ENCODE measurements at regions not wholly inside any gene's neighbourhood (a gene's known extent, or its start where the extent isn't known, plus 50 kb on each side); places are given as distances from the start of the nearest gene placed in this dataset.

GRCh38 chr1:5743435-5744095 is 248.7 kb downstream of the NPHP4 start:
- Histone ChIP-seq H3K4me3 (ENCODE audit: low read length) (no peak overlapping the region), H3K27me3 (ENCODE audit: control insufficient read depth, insufficient read depth, low read length) (peaks cover 14% of the 10 kb centered on the region), H3K27ac (ENCODE audit: low read length) (no peak overlapping the region), H3K4me1 (ENCODE audit: control insufficient read depth, insufficient read depth, low read length) (peaks cover 17% of the 10 kb centered on the region), H3K36me3 (ENCODE audit: control insufficient read depth, insufficient read depth, low read length) (no peaks in the 10 kb centered on the region), H3K9me3 (replicated peaks; ENCODE audit: control insufficient read depth, low read depth, low read length) (no peaks in the 10 kb centered on the region)
- DNase-seq: no peak
- 76% methylated on average over 9 of the region's 13 CpGs for WGBS (ENCODE audit: insufficient coverage)

- Histone ChIP-seq H3K4me1 (ENCODE audit: control insufficient read depth, insufficient read depth, low read length) (peaks cover 17% of the 10 kb centered on the region), H3K27me3 (ENCODE audit: control insufficient read depth, insufficient read depth, low read length) (peaks cover 14% of the 10 kb centered on the region), H3K4me3 (ENCODE audit: low read length) (no peak overlapping the region), H3K9me3 (replicated peaks; ENCODE audit: control insufficient read depth, low read depth, low read length) (no peaks in the 10 kb centered on the region), H3K27ac (ENCODE audit: low read length) (no peak overlapping the region), H3K36me3 (ENCODE audit: control insufficient read depth, insufficient read depth, low read length) (no peaks in the 10 kb centered on the region)
- DNase-seq: no peak
- 83% methylated on average over 13 of the region's 14 CpGs for WGBS (ENCODE audit: insufficient coverage)
Measured at GRCh38 chr1:5742801-5743200, 249.4 kb downstream of the NPHP4 start.

DNA sequence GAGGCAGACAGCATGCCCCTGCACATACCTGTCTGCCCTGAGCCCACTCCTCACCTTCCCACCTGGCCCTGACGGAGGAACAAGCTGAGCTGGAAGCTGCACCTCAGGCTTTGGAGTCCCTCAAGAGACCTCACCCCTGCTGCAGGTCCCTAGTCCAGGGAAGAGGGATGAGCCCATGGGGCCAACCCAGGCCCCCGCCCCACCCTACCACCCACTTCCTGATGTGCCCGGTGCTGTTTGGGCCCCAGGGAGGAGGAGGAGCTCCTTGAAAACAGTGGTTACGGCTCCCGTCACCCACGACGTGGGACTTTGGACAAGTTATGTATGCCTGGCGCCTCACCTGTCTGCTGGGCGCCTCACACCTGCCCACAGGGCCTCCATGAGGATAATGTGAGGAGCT is 250.2 kb downstream of the NPHP4 start:
- Histone ChIP-seq H3K4me3 (ENCODE audit: low read length) (no peak overlapping the region), H3K36me3 (ENCODE audit: control insufficient read depth, insufficient read depth, low read length) (no peaks in the 10 kb centered on the region), H3K9me3 (replicated peaks; ENCODE audit: control insufficient read depth, low read depth, low read length) (no peaks in the 10 kb centered on the region), H3K27ac (ENCODE audit: low read length) (no peak overlapping the region), H3K27me3 (ENCODE audit: control insufficient read depth, insufficient read depth, low read length) (peaks cover 14% of the 10 kb centered on the region), H3K4me1 (ENCODE audit: control insufficient read depth, insufficient read depth, low read length) (peaks cover 17% of the 10 kb centered on the region)
- 80% methylated on average over 1 of the region's 9 CpGs for WGBS (ENCODE audit: insufficient coverage)
- no peak for DNase-seq

- no peak overlapping the region for H3K27ac ChIP-seq (ENCODE audit: low read length)
- peaks cover 17% of the 10 kb centered on the region for H3K4me1 ChIP-seq (ENCODE audit: control insufficient read depth, insufficient read depth, low read length)
- no peak overlapping the region for H3K4me3 ChIP-seq (ENCODE audit: low read length)
- H3K27me3 ChIP-seq (ENCODE audit: control insufficient read depth, insufficient read depth, low read length): peaks cover 14% of the 10 kb centered on the region
- DNase-seq: no peak
- H3K36me3 ChIP-seq (ENCODE audit: control insufficient read depth, insufficient read depth, low read length): no peaks in the 10 kb centered on the region
- WGBS (ENCODE audit: insufficient coverage): 68% methylated on average over 11 of the region's 21 CpGs
- no peaks in the 10 kb centered on the region for H3K9me3 ChIP-seq (replicated peaks; ENCODE audit: control insufficient read depth, low read depth, low read length)
Measured at GRCh38 chr1:5740865-5741860, 251.1 kb downstream of the NPHP4 start.

- Histone ChIP-seq H3K27ac (ENCODE audit: low read length) (no peak overlapping the region), H3K4me3 (ENCODE audit: low read length) (no peak overlapping the region), H3K36me3 (ENCODE audit: control insufficient read depth, insufficient read depth, low read length) (no peaks in the 10 kb centered on the region), H3K27me3 (ENCODE audit: control insufficient read depth, insufficient read depth, low read length) (peaks cover 7% of the 10 kb centered on the region), H3K9me3 (replicated peaks; ENCODE audit: control insufficient read depth, low read depth, low read length) (no peaks in the 10 kb centered on the region), H3K4me1 (ENCODE audit: control insufficient read depth, insufficient read depth, low read length) (peaks cover 12% of the 10 kb centered on the region)
- 96% methylated on average over 4 of the region's 7 CpGs for WGBS (ENCODE audit: insufficient coverage)
- no peak for DNase-seq
Measured at GRCh38 chr1:5740450-5740849, 251.8 kb downstream of the NPHP4 start.

GRCh38 chr1:5739561-5740078 is 252.6 kb downstream of the NPHP4 start:
- H3K27me3 ChIP-seq (ENCODE audit: control insufficient read depth, insufficient read depth, low read length): peaks cover 3% of the 10 kb centered on the region
- 74% methylated on average over 5 of the region's 6 CpGs for WGBS (ENCODE audit: insufficient coverage)

DNA sequence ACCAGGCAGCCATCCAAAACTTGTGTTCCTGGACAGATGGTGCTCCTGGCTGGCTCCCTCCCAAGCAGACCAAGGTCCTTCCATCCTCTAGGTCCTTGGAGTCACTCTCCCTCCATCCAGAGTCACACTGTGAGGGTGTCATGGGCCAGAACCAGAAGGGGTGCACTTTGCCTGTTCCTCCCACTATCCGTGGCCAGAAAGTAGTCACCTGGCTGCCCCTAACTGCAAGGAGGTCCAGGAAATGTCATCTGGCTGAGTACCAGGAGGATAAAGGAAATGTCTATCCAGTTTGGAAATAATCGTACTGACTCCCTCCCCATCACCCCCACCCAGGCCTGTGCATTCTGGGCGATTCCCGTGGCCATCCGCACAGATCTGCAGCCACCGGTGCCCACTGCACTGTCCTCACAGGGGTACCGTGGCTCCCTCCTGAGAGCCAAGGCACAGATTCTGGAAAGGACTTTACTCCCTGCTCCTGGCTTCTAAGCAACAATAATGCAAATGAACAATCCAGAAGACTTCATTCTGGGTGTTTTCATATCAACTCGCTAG is 253.2 kb downstream of the NPHP4 start:
- Histone ChIP-seq H3K27me3 (ENCODE audit: control insufficient read depth, insufficient read depth, low read length) (peaks cover 2% of the 10 kb centered on the region), H3K9me3 (replicated peaks; ENCODE audit: control insufficient read depth, low read depth, low read length) (no peaks in the 10 kb centered on the region), H3K4me3 (ENCODE audit: low read length) (no peak overlapping the region), H3K36me3 (ENCODE audit: control insufficient read depth, insufficient read depth, low read length) (no peaks in the 10 kb centered on the region), H3K4me1 (ENCODE audit: control insufficient read depth, insufficient read depth, low read length) (no peaks in the 10 kb centered on the region), H3K27ac (ENCODE audit: low read length) (no peak overlapping the region)
- 68% methylated on average over 5 of the region's 8 CpGs for WGBS (ENCODE audit: insufficient coverage)
- no peak for DNase-seq

More at GRCh38 chr1:5739561-5740078, 252.6 kb downstream of the NPHP4 start:
- Histone ChIP-seq H3K4me1 (ENCODE audit: control insufficient read depth, insufficient read depth, low read length) (peaks cover 3% of the 10 kb centered on the region), H3K9me3 (replicated peaks; ENCODE audit: control insufficient read depth, low read depth, low read length) (no peaks in the 10 kb centered on the region), H3K4me3 (ENCODE audit: low read length) (no peak overlapping the region), H3K27ac (ENCODE audit: low read length) (no peak overlapping the region), H3K36me3 (ENCODE audit: control insufficient read depth, insufficient read depth, low read length) (no peaks in the 10 kb centered on the region)
- DNase-seq: no peak

- WGBS (ENCODE audit: insufficient coverage): 77% methylated on average over 4 of the region's 4 CpGs
- no peak for DNase-seq
- peaks cover 2% of the 10 kb centered on the region for H3K27me3 ChIP-seq (ENCODE audit: control insufficient read depth, insufficient read depth, low read length)
- H3K4me1 ChIP-seq (ENCODE audit: control insufficient read depth, insufficient read depth, low read length): no peaks in the 10 kb centered on the region
- no peak overlapping the region for H3K4me3 ChIP-seq (ENCODE audit: low read length)
- H3K27ac ChIP-seq (ENCODE audit: low read length): no peak overlapping the region
- H3K9me3 ChIP-seq (replicated peaks; ENCODE audit: control insufficient read depth, low read depth, low read length): no peaks in the 10 kb centered on the region
- H3K36me3 ChIP-seq (ENCODE audit: control insufficient read depth, insufficient read depth, low read length): no peaks in the 10 kb centered on the region
Measured at GRCh38 chr1:5737081-5737480, 255.1 kb downstream of the NPHP4 start.

- H3K27me3 ChIP-seq (ENCODE audit: control insufficient read depth, insufficient read depth, low read length): peaks cover 2% of the 10 kb centered on the region
- no peaks in the 10 kb centered on the region for H3K4me1 ChIP-seq (ENCODE audit: control insufficient read depth, insufficient read depth, low read length)
- H3K9me3 ChIP-seq (replicated peaks; ENCODE audit: control insufficient read depth, low read depth, low read length): no peaks in the 10 kb centered on the region
- DNase-seq: no peak
- 88% methylated on average over 8 of the region's 8 CpGs for WGBS (ENCODE audit: insufficient coverage)
- H3K4me3 ChIP-seq (ENCODE audit: low read length): no peak overlapping the region
- H3K27ac ChIP-seq (ENCODE audit: low read length): no peak overlapping the region
- no peaks in the 10 kb centered on the region for H3K36me3 ChIP-seq (ENCODE audit: control insufficient read depth, insufficient read depth, low read length)
Measured at GRCh38 chr1:5734996-5735395, 257.2 kb downstream of the NPHP4 start.

- H3K27ac ChIP-seq (ENCODE audit: low read length): no peak overlapping the region
- H3K9me3 ChIP-seq (replicated peaks; ENCODE audit: control insufficient read depth, low read depth, low read length): no peaks in the 10 kb centered on the region
- no peak overlapping the region for H3K4me3 ChIP-seq (ENCODE audit: low read length)
- no peak for DNase-seq
- no peaks in the 10 kb centered on the region for H3K36me3 ChIP-seq (ENCODE audit: control insufficient read depth, insufficient read depth, low read length)
- 51% methylated on average over 5 of the region's 8 CpGs for WGBS (ENCODE audit: insufficient coverage)
- peaks cover 2% of the 10 kb centered on the region for H3K27me3 ChIP-seq (ENCODE audit: control insufficient read depth, insufficient read depth, low read length)
- H3K4me1 ChIP-seq (ENCODE audit: control insufficient read depth, insufficient read depth, low read length): no peaks in the 10 kb centered on the region
Measured at GRCh38 chr1:5734414-5734813, 257.8 kb downstream of the NPHP4 start.
